ENCODE measurements at regions not wholly inside any gene's neighbourhood (a gene's known extent, or its start where the extent isn't known, plus 50 kb on each side); places are given as distances from the start of the nearest gene placed in this dataset.

DNA sequence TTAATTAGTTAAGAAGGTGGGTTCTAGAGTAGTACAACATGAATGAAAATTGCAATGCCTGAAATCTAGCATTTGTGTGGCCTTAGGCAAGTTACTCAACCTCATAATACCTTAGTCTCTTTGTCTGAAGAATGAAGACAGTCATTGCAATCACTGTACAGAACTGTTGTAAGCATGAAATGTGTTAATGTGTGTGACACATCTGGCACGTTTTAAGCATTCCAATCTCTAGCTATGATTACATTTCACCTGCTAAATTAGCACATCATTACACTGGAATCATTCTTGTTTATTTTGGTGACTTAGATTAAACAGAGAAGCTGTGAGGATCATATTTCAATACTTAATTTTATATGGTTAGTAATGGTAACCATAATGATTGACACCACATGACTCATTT is 629.7 kb upstream of the KIF2B start:
- Mint-ChIP-seq H3K36me3 (ENCODE audit: low read depth) (no peaks in the 10 kb centered on the region), H3K9me3 (peaks cover 3% of the 10 kb centered on the region), H3K4me1 (ENCODE audit: low read depth) (no peaks in the 10 kb centered on the region), H3K27me3 (no peaks in the 10 kb centered on the region), H3K27ac (no peak overlapping the region), H3K4me3 (no peak overlapping the region)
- ChIA-PET POLR2A (no interaction called here), CTCF (no interaction called here)
- no peak for TF ChIP-seq CTCF (IDR thresholded peaks at IDR 0.05)
- DNase-seq (no peak), ATAC-seq (no peak)
- intact Hi-C loops (cut with micrococcal nuclease) = no loop called here

GRCh38 chr17:53191878-53192277 is 630.8 kb upstream of the KIF2B start:
- H3K4me1 Mint-ChIP-seq (ENCODE audit: low read depth) = no peaks in the 10 kb centered on the region
- ChIA-PET CTCF (no interaction called here), POLR2A (no interaction called here)
- TF ChIP-seq CTCF (IDR thresholded peaks at IDR 0.05) = no peak
- no peak overlapping the region for H3K27ac Mint-ChIP-seq
- H3K4me3 Mint-ChIP-seq = no peak overlapping the region
- intact Hi-C loops (cut with micrococcal nuclease) = no loop called here
- H3K9me3 Mint-ChIP-seq = peaks cover 3% of the 10 kb centered on the region
- ATAC-seq = no peak
- no peaks in the 10 kb centered on the region for H3K36me3 Mint-ChIP-seq (ENCODE audit: low read depth)
- no peak for DNase-seq
- H3K27me3 Mint-ChIP-seq = no peaks in the 10 kb centered on the region

DNA sequence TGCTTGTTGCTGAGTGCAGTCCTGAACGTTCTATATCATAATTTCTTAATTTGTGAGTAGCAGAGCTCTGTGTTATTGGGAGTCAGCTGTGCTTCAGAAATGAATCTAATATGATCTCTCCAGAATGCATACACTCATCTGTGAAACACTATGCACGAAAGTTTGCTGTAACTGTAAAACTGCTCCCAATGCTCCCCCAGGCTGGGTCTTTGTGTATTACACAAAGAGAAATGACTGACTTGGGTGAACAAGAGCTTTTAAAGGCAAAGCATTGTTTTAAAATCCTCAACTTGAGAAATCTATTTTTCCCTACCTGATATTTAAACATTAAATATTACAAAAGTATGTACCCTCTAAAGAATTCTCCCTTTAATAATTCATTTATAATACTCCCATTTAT is 636.7 kb upstream of the KIF2B start:
- Mint-ChIP-seq H3K36me3 (ENCODE audit: low read depth) (no peaks in the 10 kb centered on the region), H3K27me3 (no peaks in the 10 kb centered on the region), H3K4me1 (ENCODE audit: low read depth) (no peaks in the 10 kb centered on the region), H3K27ac (no peak overlapping the region), H3K4me3 (no peak overlapping the region), H3K9me3 (peaks cover 15% of the 10 kb centered on the region)
- TF ChIP-seq CTCF (IDR thresholded peaks at IDR 0.05) = no peak
- DNase-seq = no peak
- ATAC-seq = no peak
- ChIA-PET CTCF (no interaction called here), POLR2A (no interaction called here)
- intact Hi-C loops (cut with micrococcal nuclease) = no loop called here

- intact Hi-C loops (cut with micrococcal nuclease) = no loop called here
- POLR2A ChIA-PET = no interaction called here
- DNase-seq (no peak), ATAC-seq (no peak)
- Mint-ChIP-seq H3K36me3 (ENCODE audit: low read depth) (no peaks in the 10 kb centered on the region), H3K4me1 (ENCODE audit: low read depth) (no peaks in the 10 kb centered on the region), H3K27me3 (no peaks in the 10 kb centered on the region), H3K9me3 (peaks cover 17% of the 10 kb centered on the region), H3K27ac (no peak overlapping the region), H3K4me3 (no peak overlapping the region)
- CTCF ChIA-PET = no interaction called here
- TF ChIP-seq CTCF (IDR thresholded peaks at IDR 0.05) = no peak
These were observed 646.1 kb upstream of the KIF2B start for GRCh38 chr17:53176629-53177028.

DNA sequence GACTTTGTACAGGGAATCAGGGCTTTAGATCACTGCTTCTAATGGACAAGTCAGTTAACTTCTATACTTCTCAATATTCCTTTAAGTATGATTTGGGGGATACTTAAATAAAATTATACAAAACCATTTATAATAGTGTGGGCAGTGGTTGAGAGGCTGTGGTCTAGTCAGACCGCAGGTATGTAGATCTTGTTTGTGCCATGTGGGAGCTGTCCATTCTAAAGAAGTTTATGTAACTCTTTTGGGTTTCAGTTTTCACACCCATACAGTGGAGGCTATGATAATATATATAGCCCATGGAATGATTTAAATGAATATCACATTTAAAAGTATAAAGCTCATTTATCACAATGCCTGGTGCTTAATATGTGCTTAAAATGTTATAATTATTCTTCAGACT is 654.3 kb upstream of the KIF2B start:
- no peak for TF ChIP-seq CTCF (IDR thresholded peaks at IDR 0.05)
- intact Hi-C loops (cut with micrococcal nuclease) = no loop called here
- Mint-ChIP-seq H3K36me3 (ENCODE audit: low read depth) (no peaks in the 10 kb centered on the region), H3K4me3 (no peak overlapping the region), H3K27me3 (no peaks in the 10 kb centered on the region), H3K4me1 (ENCODE audit: low read depth) (no peaks in the 10 kb centered on the region), H3K27ac (no peak overlapping the region), H3K9me3 (peaks cover 3% of the 10 kb centered on the region)
- POLR2A ChIA-PET = no interaction called here
- DNase-seq (no peak), ATAC-seq (no peak)
- CTCF ChIA-PET = no interaction called here

Measured in activated CD8-positive, alpha-beta T cell treated with anti-CD3 and anti-CD28 coated beads for 36 hours (primary cell).